GOT3 (cell line): ENCODE measurements at regions not wholly inside any gene's neighbourhood (a gene's known extent, or its start where the extent isn't known, plus 50 kb on each side); places are given as distances from the start of the nearest gene placed in this dataset.
"Not testable (repeated sequence)": the region's sequence is repeated elsewhere in the genome, so short reads cannot be mapped to it uniquely, and the experiment has no call there.

Experiments used
- DNase-seq: peaks from one replicate; lab custom pipeline; 2025; ENCODE audit warnings: mixed read lengths; lab: John Stamatoyannopoulos, UW

DNA sequence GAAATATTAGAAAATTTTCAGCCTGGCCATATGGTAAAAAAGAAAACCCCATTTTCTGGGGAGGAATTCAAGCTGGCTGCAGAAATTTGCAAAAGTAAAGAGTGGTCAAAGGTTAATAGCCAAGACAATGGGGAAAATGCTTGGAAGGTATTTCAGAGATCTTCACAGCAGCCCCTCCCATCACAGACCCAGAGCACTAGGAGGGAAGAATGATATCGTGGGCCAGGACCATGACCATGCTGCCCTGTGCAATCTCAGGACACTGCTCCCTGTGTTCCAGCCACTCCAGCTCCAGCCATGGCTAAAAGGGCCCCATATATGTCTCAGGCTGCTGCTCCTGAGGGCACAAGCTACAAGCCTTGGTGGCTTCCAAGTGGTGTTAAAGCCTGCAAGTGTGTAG lies 93.9 kb upstream of the AGAP1 start:
- DNase-seq: no peak

DNA sequence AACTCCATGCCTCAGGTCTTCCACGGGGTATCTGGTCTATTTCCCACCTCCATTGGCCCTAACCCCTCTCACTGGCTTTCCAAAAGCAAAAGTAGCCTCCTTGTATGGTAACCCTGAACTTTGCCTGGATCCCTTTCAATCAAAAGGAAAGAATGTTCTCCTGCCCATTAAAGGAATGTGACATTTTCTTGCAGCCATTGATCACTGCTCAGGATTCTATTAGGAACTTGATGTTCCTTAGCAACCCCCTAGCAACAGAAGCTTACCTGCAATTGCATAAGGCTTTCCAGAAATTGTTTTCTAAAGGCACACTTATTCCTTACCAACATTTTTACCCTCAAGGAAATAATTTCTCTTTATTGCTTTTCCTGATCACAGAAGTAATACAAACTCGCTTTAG lies 91.4 kb upstream of the AGAP1 start:
- no peak for DNase-seq

DNA sequence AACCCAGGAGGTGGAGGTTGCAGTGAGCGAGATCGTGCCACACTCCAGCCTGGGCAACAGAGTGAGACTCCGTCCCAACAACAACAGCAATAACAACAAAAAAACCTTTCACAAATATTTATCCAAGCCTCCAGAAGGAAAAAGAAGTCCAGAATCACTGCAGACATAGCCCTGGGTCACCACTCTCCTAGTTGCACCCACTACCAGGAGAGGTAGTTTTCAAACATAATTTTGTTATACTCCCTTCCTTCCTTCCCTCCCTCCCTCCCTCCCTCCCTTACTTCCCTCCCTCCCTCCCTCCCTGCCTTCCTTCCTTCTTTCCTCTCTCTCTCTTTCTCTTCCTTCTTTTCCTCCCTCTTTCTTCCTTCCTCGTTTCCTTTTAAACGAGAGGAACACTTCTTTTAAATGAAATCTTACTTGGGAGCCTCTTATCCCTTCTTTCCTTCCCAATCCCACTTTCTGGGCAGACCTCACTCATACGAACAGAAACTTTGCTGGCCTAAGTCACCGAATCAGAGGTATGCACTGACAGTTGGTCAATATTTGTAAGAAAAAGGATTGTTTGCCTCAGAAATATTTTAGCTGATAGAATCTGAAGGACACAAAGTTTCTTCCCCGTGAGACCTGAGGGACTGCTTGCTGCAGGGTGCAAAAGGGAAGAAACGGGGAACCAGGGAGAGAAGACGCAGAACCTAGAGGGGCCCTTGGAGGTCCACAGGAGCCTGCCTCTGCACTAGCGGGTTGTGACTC lies 88.1 kb upstream of the AGAP1 start:
- DNase-seq: no peak

DNA sequence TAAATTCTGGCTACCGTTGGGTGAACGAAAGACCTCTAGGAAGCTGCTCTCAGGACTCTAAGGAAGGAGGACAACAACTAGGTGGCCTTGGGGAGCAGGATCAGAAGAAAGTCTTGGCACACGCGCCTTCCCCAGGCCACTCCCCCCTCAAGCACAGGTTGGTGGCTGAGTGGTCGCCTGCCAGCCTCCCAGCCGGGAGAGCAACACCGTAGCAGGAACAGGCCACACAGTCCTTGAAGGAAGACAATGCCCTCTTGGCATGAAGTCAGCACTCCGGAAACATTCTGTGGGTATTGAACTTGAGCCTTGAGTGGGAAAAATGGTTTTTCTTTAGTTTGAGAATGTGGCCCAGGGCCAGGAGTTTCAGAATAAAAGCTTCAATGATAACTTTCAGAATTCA lies 87.4 kb upstream of the AGAP1 start:
- DNase-seq: no peak

DNA sequence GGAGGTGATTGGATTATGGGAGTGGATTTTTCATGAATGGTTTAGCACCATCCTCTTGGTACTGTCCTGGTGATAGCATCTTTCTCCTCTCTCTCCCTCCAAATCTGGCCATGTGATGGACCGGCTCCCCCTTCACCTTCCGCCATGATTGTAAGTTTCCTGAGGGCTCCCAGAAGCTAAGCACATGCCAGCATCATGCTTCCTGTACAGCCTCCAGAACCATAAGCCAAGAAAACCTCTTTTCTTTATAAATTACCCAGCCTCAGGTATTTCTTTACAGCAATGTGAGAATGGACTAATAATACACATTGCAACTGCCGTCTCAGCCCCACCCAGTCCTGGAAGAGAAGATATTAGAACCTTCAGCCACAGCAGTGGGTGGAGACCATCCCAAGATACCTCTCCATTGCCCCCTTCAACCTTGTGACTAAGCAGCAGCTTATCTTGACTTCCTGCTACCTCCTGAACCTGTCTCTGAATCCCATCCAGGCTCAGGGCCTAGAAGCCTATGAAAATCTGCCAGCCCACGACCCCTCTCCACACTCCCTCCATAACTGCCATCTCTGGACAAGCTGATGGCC lies 81.8 kb upstream of the AGAP1 start:
- no peak for DNase-seq

DNA sequence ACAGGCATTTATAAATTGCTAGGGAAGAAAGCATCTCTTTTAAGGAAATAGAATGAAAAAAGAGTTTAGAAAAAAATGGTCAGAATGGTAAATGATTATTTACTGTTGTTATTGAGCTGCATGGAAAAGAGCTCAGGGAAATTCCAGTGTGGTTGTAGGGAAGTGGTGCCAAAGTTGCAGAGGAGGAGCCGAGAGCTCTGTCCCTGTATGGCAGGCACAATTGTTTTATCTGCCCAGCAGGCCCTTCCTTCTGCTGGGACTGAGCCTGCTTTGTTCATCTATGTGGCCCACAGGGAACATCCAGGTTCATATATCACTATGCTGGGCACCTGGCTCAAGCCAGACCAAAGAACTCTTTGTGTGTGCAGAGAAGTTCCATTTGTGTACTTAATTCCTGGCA lies 80.8 kb upstream of the AGAP1 start:
- no peak for DNase-seq

DNA sequence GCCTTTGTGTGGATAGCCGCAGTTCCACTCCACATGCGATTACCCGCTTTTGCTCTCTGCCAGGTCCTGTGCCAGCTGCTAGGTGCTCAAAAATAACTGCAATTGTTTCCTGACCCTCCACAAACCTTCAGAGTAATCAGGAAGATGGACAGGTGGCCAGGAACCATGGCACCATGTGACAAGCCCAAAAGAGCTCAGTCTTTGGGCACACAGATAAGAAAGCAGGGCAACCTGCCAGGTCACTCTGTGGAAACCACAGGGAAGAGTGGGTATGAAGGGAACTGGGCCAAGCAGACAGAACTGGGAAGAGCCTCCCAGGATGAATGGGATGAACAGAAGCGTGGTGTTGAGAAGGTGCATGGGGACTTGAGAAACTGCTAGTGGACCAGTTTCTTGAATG lies 79.4 kb upstream of the AGAP1 start:
- no peak for DNase-seq

DNA sequence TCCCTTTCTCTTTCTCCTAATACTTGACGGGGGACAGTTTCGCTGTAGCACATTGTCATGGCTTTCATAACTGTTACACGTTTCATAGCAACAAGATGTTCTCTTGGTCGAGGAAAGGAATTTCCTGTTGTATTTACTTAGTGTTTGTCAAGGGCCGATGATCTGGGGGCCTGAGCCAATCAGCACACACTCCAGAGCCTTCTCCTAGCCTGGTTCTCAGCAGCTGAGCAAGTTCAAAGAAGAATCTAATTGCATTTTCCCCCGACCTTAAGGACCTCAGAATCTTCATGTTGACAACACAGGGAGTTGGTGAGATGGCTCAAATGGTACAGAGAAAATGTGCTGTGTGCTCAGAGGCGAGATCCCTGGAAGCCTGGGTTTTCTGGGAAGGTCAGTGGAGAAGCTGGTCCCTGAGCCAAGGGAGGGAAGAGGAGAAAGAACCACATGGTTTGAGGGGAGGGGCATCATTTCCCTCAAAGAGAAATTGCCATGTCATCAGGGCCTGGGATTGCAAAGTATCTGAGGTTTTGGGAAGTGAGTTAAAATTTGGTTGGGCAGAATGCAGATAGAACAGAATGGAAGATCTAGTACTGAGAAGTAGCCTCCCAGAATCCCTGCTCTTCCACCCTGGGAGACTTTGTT lies 76.9 kb upstream of the AGAP1 start:
- no peak for DNase-seq

DNA sequence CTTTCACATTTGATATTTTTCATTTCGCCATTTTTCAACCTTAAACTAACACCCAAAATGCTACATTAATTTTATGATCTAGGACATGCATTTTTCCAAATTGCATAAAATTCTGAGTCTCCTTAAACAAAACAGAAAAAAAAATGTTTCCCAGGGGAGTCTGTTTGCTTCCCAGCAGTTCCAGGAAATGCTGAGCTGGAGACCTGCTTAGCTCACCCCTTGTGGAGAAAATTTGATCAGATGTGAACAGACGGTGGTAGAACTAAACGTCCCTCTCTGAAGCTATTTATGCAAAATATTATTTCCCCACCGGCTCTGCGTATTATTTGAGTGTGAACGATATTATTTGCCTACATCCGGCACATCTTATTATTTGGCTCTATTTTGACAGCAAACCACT lies 74.9 kb upstream of the AGAP1 start:
- no peak for DNase-seq

DNA sequence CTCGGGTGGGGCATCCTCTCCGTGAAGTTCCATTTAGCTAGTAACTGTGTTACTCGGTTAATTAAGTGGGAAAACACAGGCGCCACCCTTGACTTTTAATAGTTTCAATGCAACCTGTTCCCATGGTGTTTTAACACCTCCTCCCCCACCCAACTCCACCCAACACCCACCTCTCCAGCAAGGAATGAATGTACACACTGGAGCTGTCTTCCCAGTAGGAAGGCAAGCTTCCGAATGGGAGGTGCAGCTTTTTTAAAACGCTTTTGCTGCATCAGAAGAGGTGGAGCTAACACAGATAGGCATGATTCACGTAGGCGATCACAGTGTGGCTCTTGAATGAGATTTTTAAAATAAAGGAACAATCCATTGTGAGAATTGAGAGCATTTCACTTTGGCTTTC lies 73.8 kb upstream of the AGAP1 start:
- DNase-seq: no peak

DNA sequence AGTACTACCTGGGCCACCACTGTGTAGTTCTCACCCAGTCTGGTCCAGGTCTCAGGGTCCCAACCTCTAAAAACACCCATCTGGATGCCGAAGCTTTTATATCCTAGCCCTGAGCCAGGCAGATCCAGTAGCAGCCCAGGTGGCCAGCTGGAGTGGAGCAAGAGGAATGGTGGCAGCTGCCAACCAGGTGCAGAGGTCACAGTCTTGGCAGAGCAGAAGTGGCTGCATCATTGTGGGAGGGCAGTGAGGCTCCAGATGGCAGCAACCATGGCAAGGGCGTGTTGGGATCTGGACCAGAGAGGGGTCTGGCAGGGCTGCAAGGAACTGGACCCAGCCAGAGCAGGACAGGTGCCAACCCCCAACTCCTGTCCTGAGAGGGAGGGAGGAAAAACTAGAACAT lies 72.2 kb upstream of the AGAP1 start:
- DNase-seq: no peak

DNA sequence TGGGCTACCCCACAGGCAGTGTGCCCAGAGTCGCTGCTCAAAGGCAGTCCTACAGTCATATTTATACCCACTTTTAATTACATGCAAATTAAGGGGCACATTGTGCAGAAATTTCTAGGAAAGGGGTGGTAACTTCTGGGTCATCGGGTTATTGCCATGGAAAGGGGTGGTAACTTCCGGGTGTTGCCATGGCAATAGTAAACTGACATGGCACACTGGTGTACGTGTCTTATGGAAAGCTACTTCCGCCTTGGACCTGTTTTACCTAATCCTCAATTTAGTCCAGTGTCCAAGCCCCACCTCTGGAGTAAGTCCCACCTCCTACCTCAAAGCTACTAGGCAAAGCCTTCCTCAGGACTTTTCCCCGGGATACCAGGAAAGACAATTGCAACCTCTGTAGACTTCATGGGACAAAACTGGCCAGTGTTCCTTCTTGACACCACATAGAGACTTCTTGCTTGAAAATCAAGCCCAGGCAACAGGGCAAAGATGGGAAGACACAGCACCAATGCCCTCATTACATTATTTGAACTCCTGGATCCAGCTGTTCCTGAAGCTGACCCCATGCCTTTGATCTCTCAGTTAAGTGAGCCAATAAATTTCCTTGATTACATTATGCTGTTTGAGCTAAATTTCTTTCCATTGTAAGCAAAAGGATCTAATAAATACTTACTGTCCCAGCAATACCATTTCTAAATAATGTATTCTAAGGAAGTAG lies 63.3 kb upstream of the AGAP1 start:
- no peak for DNase-seq

DNA sequence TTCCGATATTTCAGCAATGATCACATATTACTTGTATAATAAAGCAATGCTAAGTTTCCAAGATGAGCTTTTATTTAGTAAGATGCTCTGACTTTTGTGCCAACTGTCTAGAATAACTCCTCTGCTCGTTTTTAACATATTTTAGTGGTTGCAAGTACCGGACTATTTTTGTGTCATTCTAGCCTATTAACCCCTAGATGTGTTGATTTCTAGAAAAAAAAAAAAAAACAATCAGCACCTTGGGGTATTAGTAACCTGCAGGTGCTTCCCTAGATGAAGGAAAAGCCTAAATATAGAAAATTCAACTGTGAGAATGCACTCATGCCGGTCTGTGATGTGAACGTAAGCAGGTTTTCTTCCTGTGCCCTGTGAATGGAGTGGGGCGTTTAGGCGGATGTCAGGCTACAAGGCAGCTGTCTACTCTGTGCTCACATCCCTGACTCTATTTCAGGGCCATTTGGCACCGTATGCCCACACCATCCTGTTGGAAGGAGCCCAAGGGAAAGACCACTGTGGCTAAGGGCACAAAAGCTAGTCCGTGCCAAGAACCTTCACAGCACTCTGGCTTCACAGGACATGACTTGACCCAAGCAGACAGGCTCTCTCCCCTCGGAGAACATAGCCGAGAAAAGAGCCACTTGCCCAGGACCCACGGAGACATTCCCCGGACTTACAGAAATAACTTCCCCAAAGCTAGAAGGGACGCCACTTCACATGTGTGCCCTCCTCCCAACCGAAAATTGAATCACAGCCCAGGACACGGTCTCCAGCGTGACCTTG lies 60.9 kb upstream of the AGAP1 start:
- DNase-seq: no peak

DNA sequence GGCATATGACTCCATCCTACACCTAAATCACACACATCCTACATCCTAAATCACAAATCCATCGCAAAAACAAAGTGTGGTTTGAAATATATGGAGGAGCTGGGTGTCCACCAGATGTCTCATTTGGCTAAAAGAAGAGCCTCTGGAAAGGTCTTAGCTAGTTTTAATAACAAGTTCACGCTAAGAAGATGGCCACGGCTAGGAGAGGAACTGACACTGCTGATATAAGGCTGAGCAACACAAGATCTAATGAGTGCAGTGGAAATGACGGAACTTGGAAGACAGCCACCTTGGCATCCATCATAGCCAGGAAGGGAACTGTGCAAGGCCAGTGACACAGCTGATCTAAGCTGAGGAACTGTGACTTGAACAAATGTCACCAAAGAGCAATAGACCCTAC lies 60.0 kb upstream of the AGAP1 start:
- DNase-seq: no peak

DNA sequence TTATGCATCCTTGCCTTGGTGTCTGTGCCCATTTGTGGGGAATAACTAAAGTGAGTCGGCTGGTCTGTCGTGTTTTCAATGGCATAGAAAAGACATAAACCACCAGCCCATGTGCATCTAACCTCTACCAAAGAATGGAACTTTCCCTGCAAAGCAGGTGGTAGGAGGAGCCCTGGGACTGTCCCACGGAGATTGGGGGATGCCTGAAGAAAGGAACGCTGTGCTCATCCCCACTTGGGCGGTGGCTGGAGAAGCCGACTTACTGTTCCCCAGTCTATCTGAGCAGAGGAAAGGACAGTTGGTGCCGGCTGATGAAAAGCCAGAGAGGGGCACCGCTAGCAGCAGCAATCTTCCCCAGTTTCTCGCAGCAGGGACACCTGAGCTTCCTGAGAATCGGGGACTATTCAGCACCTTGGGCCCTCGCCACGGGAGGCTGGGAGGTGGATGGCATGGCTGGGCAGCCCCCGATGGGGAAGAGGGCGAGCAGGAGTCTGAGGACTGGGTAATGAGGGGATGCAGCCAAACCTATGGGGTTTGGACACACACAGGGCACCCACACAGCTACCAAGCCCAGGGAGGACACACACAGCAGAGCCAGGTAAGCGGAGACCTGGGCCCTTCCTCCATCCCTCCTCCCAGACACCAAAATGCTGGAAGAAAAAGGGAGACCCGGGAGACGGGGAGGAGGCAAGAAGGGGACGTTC lies 53.7 kb upstream of the AGAP1 start:
- DNase-seq: no peak

DNA sequence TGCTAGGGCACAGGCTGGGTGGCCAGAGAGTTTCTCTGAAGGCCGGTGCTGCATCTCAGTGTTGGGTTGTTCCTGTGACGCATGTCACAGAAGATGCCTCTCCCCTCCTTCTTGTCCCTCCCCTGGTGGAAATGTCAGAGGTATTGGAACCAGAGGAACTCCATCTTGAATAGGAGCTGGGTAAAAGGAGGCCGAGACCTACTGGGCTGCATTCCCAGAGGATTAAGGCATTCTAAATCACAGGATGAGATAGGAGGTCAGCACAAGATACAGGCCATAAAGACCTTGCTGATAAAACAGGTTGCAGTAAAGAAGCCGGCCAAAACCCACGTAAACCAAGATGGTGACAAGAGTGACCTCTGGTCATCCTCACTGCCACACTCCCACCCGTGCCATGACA lies 50.3 kb upstream of the AGAP1 start:
- not testable (repeated sequence) for DNase-seq
